ACC112 (cell line): ENCODE measurements at regions not wholly inside any gene's neighbourhood (a gene's known extent, or its start where the extent isn't known, plus 50 kb on each side); places are given as distances from the start of the nearest gene placed in this dataset.
"Not testable (repeated sequence)": the region's sequence is repeated elsewhere in the genome, so short reads cannot be mapped to it uniquely, and the experiment has no call there.

Experiments used
- H2AFZ ChIP-seq: fragments of 200-600 bp; sonication (generic); one replicate; pipeline ENCODE4 v1.6.0; 2017; ENCODE audit warnings: antibody characterized with exemption, low read length; ENCODE audit not compliant: unreplicated experiment
- H3K27ac ChIP-seq: fragments of 200-600 bp; sonication (generic); 2 replicates; pipeline ENCODE4 v1.5.1; 2014; ENCODE audit warnings: low read depth, mild to moderate bottlenecking, antibody characterized with exemption, low read length, moderate library complexity
- H3K27me3 ChIP-seq: fragments of 200-600 bp; sonication (generic); 2 replicates; pipeline ENCODE4 v1.6.1; 2014; ENCODE audit warnings: mild to moderate bottlenecking, antibody characterized with exemption, low read length, moderate library complexity, mixed read lengths; ENCODE audit not compliant: insufficient read depth
- H3K36me3 ChIP-seq: fragments of 200-600 bp; sonication (generic); 2 replicates; pipeline ENCODE4 v1.6.1; 2016; ENCODE audit warnings: mild to moderate bottlenecking, antibody characterized with exemption, low read length, moderate library complexity, mixed read lengths; ENCODE audit not compliant: insufficient read depth
- H3K4me1 ChIP-seq: fragments of 200-600 bp; sonication (generic); one replicate; pipeline ENCODE4 v1.6.1; 2016; ENCODE audit warnings: low read length, mixed read lengths; ENCODE audit not compliant: insufficient read depth, unreplicated experiment, control insufficient read depth
- H3K4me3 ChIP-seq: fragments of 200-600 bp; sonication (generic); 2 replicates; pipeline ENCODE4 v1.5.1; 2014; ENCODE audit warnings: mild to moderate bottlenecking, low read depth, low read length
- H3K79me2 ChIP-seq: fragments of 200-600 bp; sonication (generic); one replicate; pipeline ENCODE4 v1.6.0; 2016; ENCODE audit warnings: low read length; ENCODE audit not compliant: control insufficient read depth, unreplicated experiment, insufficient read depth

GRCh38 chr7:66517212-66517909 is 111.3 kb upstream of the KCTD7 start:
- H3K4me1 ChIP-seq: no peaks in the 10 kb centered on the region
- no peak overlapping the region for H3K4me3 ChIP-seq
- no peaks in the 10 kb centered on the region for H3K36me3 ChIP-seq
- H2AFZ ChIP-seq: no peak overlapping the region
- H3K27me3 ChIP-seq: no peaks in the 10 kb centered on the region; the same call in 1 of the 2 replicates
- H3K27ac ChIP-seq: no peak overlapping the region
- H3K79me2 ChIP-seq: no peaks in the 10 kb centered on the region

- Histone ChIP-seq H3K27me3 (no peaks in the 10 kb centered on the region; the same call in 1 of the 2 replicates), H3K79me2 (no peaks in the 10 kb centered on the region), H3K4me3 (no peak overlapping the region), H3K27ac (no peak overlapping the region), H2AFZ (no peak overlapping the region), H3K36me3 (no peaks in the 10 kb centered on the region), H3K4me1 (no peaks in the 10 kb centered on the region)
Measured at GRCh38 chr7:66518151-66518691, 110.5 kb upstream of the KCTD7 start.

GRCh38 chr7:66521675-66522074 is 107.0 kb upstream of the KCTD7 start:
- no peak overlapping the region for H3K27ac ChIP-seq
- no peaks in the 10 kb centered on the region for H3K4me1 ChIP-seq
- H3K36me3 ChIP-seq: no peaks in the 10 kb centered on the region
- no peak overlapping the region for H2AFZ ChIP-seq
- H3K79me2 ChIP-seq: no peaks in the 10 kb centered on the region
- no peaks in the 10 kb centered on the region; the same call in 1 of the 2 replicates for H3K27me3 ChIP-seq
- H3K4me3 ChIP-seq: no peak overlapping the region

GRCh38 chr7:66522518-66522917 is 106.2 kb upstream of the KCTD7 start:
- Histone ChIP-seq H3K36me3 (no peaks in the 10 kb centered on the region), H3K27ac (no peak overlapping the region), H2AFZ (no peak overlapping the region), H3K4me1 (no peaks in the 10 kb centered on the region), H3K79me2 (no peaks in the 10 kb centered on the region), H3K4me3 (no peak overlapping the region), H3K27me3 (no peaks in the 10 kb centered on the region; the same call in 1 of the 2 replicates)

GRCh38 chr7:66523409-66523808 is 105.3 kb upstream of the KCTD7 start:
- Histone ChIP-seq H3K4me1 (no peaks in the 10 kb centered on the region), H3K27ac (no peak overlapping the region)

GRCh38 chr7:66524738-66525137 is 103.9 kb upstream of the KCTD7 start:
- Histone ChIP-seq H3K27me3 (no peaks in the 10 kb centered on the region; the same call in 1 of the 2 replicates), H3K27ac (no peak overlapping the region), H3K4me3 (no peak overlapping the region), H2AFZ (no peak overlapping the region), H3K4me1 (peaks cover 4% of the 10 kb centered on the region), H3K79me2 (no peaks in the 10 kb centered on the region), H3K36me3 (no peaks in the 10 kb centered on the region)

More at GRCh38 chr7:66523409-66523808, 105.3 kb upstream of the KCTD7 start:
- Histone ChIP-seq H3K79me2 (no peaks in the 10 kb centered on the region), H3K36me3 (no peaks in the 10 kb centered on the region), H2AFZ (no peak overlapping the region), H3K27me3 (no peaks in the 10 kb centered on the region; the same call in 1 of the 2 replicates), H3K4me3 (no peak overlapping the region)

GRCh38 chr7:66526782-66527181 is 101.9 kb upstream of the KCTD7 start:
- H3K36me3 ChIP-seq, H3K4me1 ChIP-seq, H3K4me3 ChIP-seq, H2AFZ ChIP-seq, H3K27me3 ChIP-seq, H3K27ac ChIP-seq, H3K79me2 ChIP-seq: not testable (repeated sequence)

- Histone ChIP-seq H3K27me3 (no peaks in the 10 kb centered on the region), H3K27ac (no peak overlapping the region), H3K4me3 (no peak overlapping the region), H3K4me1 (peaks cover 6% of the 10 kb centered on the region), H3K79me2 (no peaks in the 10 kb centered on the region), H3K36me3 (no peaks in the 10 kb centered on the region), H2AFZ (no peak overlapping the region)
Measured at GRCh38 chr7:66528652-66529051, 100.0 kb upstream of the KCTD7 start.

GRCh38 chr7:66529883-66530610 is 98.6 kb upstream of the KCTD7 start:
- Histone ChIP-seq H3K27ac (no peak overlapping the region), H3K79me2 (no peaks in the 10 kb centered on the region), H3K27me3 (no peaks in the 10 kb centered on the region), H3K36me3 (no peaks in the 10 kb centered on the region), H3K4me3 (no peak overlapping the region), H2AFZ (no peak overlapping the region), H3K4me1 (peaks cover 6% of the 10 kb centered on the region)

GRCh38 chr7:66535414-66536329 is 93.0 kb upstream of the KCTD7 start:
- H3K4me3 ChIP-seq: no peak overlapping the region
- H3K27me3 ChIP-seq: no peaks in the 10 kb centered on the region
- H3K27ac ChIP-seq: no peak overlapping the region
- H3K36me3 ChIP-seq: no peaks in the 10 kb centered on the region
- H3K4me1 ChIP-seq: no peaks in the 10 kb centered on the region
- no peaks in the 10 kb centered on the region for H3K79me2 ChIP-seq
- no peak overlapping the region for H2AFZ ChIP-seq
